Glutamatergic neuron (in vitro differentiated cells): ENCODE measurements at regions not wholly inside any gene's neighbourhood (a gene's known extent, or its start where the extent isn't known, plus 50 kb on each side); places are given as distances from the start of the nearest gene placed in this dataset.

Source experiments
- DNase-seq: peaks from one replicate; pipeline ENCODE4 v3.0.0; 2022
- H3K27ac Mint-ChIP-seq: one replicate; pipeline ENCODE4 v1.8.0; 2020; ENCODE audit warnings: mild to moderate bottlenecking, mixed read lengths, inconsistent platforms; ENCODE audit not compliant: unreplicated experiment
- H3K27me3 Mint-ChIP-seq: one replicate; pipeline ENCODE4 v1.8.0; 2020; ENCODE audit warnings: mild to moderate bottlenecking, moderate library complexity, mixed read lengths, inconsistent platforms; ENCODE audit not compliant: unreplicated experiment
- H3K36me3 Mint-ChIP-seq: one replicate; pipeline ENCODE4 v1.8.0; 2020; ENCODE audit warnings: mild to moderate bottlenecking, mixed read lengths, inconsistent platforms; ENCODE audit not compliant: unreplicated experiment
- H3K4me1 Mint-ChIP-seq: one replicate; pipeline ENCODE4 v1.8.0; 2020; ENCODE audit warnings: mild to moderate bottlenecking, low read depth, mixed read lengths, inconsistent platforms; ENCODE audit not compliant: unreplicated experiment
- H3K4me3 Mint-ChIP-seq: one replicate; pipeline ENCODE4 v1.8.0; 2020; ENCODE audit warnings: mild to moderate bottlenecking, mixed read lengths, inconsistent platforms; ENCODE audit not compliant: unreplicated experiment
- H3K9me3 Mint-ChIP-seq: one replicate; pipeline ENCODE4 v1.8.0; 2020; ENCODE audit warnings: mild to moderate bottlenecking, moderate library complexity, mixed read lengths, inconsistent platforms; ENCODE audit not compliant: unreplicated experiment
- TF ChIP-seq, protein P1 (sequence below): fragments of 200-600 bp; sonication (generic); IDR thresholded peaks from one replicate; pipeline ENCODE4 v1.5.0; 2021; ENCODE audit not compliant: partially characterized antibody, unreplicated experiment

DNA sequence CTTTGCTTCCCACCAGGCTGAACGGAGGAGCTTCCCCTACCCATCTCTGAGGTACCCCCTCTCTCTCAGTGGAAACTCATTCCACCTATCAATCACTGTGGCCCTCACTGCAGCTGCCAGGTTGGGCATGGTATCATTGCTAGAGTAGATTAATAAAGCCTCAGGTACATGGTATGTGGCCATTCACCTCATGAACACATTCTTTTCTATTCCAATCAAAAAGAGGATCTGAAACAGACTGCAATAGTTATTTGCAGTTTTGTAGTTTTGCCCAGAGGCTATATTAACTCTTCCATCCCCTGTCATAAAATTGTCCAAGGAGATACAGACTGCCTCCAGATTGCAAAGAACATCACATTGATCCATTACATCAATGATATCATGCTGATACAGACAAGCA, 85.8 kb upstream of the MVB12B start:
- peaks cover 3% of the 10 kb centered on the region for H3K27me3 Mint-ChIP-seq
- DNase-seq, result no peak
- TF ChIP-seq, protein P1, sequence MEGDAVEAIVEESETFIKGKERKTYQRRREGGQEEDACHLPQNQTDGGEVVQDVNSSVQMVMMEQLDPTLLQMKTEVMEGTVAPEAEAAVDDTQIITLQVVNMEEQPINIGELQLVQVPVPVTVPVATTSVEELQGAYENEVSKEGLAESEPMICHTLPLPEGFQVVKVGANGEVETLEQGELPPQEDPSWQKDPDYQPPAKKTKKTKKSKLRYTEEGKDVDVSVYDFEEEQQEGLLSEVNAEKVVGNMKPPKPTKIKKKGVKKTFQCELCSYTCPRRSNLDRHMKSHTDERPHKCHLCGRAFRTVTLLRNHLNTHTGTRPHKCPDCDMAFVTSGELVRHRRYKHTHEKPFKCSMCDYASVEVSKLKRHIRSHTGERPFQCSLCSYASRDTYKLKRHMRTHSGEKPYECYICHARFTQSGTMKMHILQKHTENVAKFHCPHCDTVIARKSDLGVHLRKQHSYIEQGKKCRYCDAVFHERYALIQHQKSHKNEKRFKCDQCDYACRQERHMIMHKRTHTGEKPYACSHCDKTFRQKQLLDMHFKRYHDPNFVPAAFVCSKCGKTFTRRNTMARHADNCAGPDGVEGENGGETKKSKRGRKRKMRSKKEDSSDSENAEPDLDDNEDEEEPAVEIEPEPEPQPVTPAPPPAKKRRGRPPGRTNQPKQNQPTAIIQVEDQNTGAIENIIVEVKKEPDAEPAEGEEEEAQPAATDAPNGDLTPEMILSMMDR, result no peak
- no peaks in the 10 kb centered on the region for H3K4me1 Mint-ChIP-seq
- peaks cover 6% of the 10 kb centered on the region for H3K9me3 Mint-ChIP-seq
- H3K36me3 Mint-ChIP-seq, result peaks cover 11% of the 10 kb centered on the region
- H3K27ac Mint-ChIP-seq, result no peak overlapping the region
- no peak overlapping the region for H3K4me3 Mint-ChIP-seq

DNA sequence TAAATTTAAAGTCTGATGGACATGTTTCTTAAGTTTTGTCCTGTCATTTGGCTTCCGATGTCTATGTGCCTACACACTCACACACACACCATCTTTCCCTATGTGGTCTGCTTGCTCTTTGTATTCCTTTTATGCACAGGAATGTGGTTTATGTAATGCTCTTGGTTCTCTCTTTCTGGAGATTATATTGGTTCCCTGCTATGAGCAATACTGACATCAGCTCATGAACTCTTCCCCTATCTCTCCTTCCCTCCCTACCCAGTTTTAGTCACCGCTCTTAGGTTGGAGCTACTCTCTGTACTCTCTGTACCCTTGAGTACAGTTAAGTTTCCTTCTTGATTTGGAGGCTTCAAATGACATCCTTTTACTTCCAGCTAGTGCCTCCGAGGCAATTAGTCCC, 77.9 kb upstream of the MVB12B start:
- DNase-seq, result no peak
- Mint-ChIP-seq H3K27ac (no peak overlapping the region), H3K9me3 (peaks cover 6% of the 10 kb centered on the region), H3K4me3 (no peak overlapping the region), H3K27me3 (peaks cover 3% of the 10 kb centered on the region), H3K4me1 (no peaks in the 10 kb centered on the region), H3K36me3 (peaks cover 25% of the 10 kb centered on the region)
- TF ChIP-seq, protein P1, result no peak

DNA sequence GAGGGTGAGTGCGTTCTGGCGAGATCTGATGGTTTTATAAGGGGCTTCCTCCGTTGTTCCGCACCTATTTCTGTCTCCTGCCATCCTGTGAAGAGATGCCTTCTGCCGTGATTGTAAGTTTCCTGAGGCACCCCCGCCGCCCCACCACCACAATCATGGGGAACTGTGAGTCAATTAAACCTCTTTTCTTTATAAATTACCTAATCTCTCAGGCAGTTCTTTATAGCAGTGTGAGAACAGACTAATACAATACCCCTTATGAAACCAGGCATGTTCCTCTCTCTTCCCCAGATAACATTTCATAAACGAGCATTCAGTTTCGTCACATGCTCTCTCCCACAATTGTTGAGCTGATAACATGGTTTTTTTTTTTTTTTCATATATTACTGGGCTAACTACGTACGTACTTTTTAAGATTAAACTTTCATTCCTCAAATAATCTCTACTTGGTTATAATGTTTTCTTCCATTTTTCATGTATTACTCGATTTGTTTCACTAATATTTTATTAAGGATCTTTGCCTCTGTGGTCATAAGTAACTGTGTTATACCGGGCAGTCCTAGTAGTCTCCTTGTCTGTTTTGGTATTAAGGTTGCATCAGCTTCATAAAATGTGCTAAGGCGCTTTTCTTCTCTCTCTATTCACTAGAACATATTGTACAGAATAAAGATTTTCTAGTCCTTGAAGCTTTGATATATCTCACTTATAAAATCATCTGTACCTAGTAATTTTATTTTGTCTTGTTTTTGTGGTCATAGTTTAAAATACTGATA, 64.9 kb upstream of the MVB12B start:
- Mint-ChIP-seq H3K36me3 (no peaks in the 10 kb centered on the region), H3K4me1 (no peaks in the 10 kb centered on the region), H3K27ac (no peak overlapping the region), H3K4me3 (no peak overlapping the region), H3K27me3 (no peaks in the 10 kb centered on the region), H3K9me3 (no peaks in the 10 kb centered on the region)
- no peak for DNase-seq
- TF ChIP-seq, protein P1, result no peak

DNA sequence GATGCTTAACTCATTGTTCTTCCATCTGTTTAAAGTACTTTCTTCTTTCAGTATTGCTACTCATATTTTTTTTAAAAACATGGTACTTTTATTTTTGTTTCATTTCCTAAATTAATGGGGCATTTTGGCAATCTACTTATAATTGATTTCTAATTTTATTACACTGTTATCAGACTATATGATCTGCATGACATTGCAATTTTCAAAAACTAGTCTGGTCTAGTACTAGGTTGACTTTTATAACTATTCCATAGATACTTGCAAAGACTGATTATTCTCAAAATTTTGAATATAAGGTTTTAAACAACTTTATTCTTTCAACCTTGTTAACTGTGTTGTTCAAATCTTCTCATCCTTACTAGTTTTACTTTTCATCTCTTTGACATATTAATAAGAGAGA, 63.9 kb upstream of the MVB12B start:
- H3K9me3 Mint-ChIP-seq, result no peaks in the 10 kb centered on the region
- H3K27ac Mint-ChIP-seq, result no peak overlapping the region
- H3K4me3 Mint-ChIP-seq, result no peak overlapping the region
- no peaks in the 10 kb centered on the region for H3K4me1 Mint-ChIP-seq
- DNase-seq, result no peak
- TF ChIP-seq, protein P1, result no peak
- H3K36me3 Mint-ChIP-seq, result no peaks in the 10 kb centered on the region
- no peaks in the 10 kb centered on the region for H3K27me3 Mint-ChIP-seq

DNA sequence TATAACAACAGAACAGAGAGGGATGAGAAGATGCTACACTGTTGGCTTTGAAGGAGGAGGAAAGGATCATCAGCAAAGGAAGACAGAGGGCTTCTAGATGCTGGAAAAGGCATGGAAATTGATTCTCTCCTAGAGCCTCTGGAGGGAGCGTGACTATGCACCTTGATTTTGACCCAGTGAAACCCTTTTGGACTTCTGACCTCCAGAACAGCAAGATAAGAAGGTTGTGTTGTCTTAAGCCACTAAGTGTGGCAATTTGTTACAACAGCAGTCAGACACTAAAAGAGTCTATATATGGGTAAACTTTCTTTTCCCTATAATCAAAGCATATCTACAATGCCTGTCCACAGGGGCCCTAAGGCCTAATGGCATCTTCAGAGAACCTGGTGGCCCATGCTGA, 56.1 kb upstream of the MVB12B start:
- Mint-ChIP-seq H3K9me3 (no peaks in the 10 kb centered on the region), H3K36me3 (no peaks in the 10 kb centered on the region), H3K4me3 (no peak overlapping the region), H3K27me3 (peaks cover 1% of the 10 kb centered on the region), H3K27ac (no peak overlapping the region), H3K4me1 (no peaks in the 10 kb centered on the region)
- no peak for DNase-seq
- TF ChIP-seq, protein P1, result no peak
